ENCODE measurements at regions not wholly inside any gene's neighbourhood (a gene's known extent, or its start where the extent isn't known, plus 50 kb on each side); places are given as distances from the start of the nearest gene placed in this dataset.

GRCh38 chr2:8574196-8575037, 107.4 kb upstream of the ID2 start:
- no peak for DNase-seq

GRCh38 chr2:8575038-8575833, 106.6 kb upstream of the ID2 start:
- DNase-seq: no peak

DNA sequence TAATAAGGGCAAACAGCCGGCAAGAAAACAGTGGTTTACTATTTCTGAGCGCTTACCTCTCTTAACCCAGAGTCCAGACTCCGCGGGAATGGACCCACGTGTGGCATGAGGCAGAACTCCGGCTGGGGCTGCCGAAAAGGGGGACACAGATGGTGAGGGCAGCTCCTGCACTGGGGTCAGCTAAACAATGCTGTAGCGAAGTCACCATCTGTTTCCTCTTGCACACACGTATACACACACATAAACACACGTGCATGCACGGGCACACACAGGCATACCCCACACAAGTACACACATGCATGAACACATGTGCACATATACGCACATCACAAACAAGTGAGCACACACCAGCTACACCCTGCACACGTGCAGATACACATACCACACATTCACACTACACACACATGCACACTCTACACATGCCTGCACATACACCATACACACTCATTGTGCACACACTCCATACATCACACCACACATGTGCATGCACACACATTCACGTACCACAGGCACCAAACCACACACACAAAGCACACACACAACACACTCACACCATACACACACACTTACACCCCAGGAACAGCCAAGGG, 105.9 kb upstream of the ID2 start:
- DNase-seq: no peak

DNA sequence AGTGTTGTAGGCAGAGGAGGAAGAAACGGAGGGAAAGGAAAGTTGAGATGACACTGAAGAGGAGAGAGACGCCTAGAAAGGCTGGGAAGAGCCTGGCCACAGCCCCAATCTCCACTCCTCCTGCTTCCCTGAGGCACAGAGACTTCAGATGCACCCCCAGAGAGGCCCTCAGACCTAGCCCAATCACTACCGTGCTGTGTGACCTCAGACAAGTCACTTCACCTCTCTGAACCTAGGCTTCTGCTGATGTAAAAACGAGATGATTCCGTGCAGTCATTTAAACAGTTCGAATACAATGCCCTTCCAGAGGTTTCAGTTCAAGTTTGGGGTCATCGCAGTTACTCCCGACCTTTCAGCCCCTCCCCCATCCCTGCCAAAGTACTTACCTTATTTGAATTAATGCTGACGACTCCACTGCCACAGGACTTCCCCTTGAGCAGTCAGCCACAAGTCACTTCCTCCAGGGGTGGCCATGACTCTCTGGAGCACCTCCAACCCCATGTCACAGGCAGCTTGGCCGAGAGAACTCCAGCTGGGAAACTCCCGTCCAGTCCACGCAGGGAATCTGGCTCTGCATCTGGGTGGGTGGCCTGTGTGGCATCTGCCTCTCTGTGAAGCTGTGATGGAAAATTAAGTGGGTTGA, 105.2 kb upstream of the ID2 start:
- DNase-seq: no peak

GRCh38 chr2:8577573-8577972, 104.3 kb upstream of the ID2 start:
- DNase-seq: no peak

DNA sequence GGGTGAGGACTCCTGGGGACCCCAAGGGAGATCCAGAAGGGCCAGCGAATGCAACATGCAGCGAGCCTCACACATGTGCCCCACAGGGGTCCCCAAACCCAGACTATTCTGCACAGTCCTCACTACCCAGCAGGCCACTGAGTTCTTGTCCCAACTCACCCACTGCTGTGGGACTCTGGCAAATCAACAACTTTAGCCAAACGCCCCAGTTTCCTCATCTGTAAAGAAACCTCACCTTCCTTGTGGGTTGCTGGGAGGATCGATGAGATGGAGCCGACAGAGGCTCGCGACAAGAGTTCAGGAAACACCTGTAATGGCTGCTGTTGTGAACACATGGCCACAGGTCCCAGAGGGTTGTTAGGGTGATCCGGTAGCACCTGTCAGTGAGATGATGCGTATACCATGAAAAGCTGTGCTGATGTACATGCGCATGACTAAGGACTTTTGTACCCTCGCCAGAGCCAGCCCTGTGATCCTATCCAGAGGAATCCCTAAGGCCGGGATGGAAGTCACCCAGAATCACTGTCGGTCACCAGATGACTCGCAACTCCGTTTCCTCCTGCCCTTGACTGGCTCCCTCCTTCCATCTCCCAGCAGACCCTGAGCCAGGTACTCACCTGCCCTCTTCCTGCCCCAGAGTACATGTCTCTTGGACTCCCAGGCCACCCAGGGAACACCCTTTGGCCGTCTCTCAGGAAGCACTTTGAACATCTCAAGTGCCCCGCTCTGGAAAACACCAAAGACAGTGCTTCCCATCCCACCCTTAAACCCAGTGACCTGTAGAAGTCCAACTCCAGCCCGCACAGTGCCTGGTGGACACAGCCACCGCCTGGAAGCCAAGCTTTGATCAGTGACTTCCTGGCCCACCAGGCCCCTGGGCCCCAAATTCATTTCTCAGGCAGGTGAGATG, 103.3 kb upstream of the ID2 start:
- DNase-seq: no peak

DNA sequence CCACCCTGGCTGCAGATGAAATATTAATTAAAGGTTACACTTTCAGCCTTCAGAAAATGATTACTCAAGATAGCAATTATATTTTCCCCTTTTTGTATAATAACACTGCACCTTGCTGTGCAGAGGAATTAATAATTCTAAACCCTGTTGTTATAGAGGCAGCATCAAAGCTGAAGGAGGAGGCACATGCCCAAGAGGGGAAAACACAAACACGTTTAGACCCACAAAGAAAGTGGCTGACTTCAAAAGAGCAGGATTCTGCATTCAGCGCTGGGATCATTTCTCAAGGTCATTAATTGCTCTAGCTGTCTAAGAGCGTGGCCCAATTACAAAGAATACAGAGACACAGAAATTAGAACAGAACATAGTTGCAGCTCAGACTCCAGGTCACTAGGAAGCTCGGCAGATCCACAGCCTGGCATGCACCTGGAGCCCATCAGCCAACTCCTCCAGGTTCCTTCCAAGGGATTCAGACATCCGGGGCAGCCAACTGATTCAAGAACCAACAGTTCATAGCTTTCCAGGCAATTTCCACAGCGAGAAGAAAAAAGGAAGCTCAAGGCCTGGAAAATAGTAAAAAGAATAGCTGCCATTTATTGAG, 102.3 kb upstream of the ID2 start:
- DNase-seq: no peak

- no peak for DNase-seq
Observed at GRCh38 chr2:8580316-8581233, 101.3 kb upstream of the ID2 start.

DNA sequence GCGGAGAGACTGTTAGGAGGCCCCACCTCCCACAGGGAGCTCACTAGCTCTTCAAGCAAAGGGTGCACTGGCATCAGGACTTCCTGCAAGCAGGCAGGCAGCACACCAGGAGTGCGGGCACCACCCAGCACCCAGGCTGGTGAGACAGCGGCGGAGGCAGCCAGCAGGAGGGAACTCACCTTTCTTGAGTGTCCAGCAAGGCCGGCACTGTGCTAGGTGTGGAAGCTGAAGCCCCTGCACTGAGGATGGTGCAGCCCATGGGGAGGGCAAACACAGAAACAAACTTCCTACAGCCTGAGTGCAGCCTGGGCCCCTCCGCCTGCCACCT, 100.7 kb upstream of the ID2 start:
- no peak for DNase-seq

DNA sequence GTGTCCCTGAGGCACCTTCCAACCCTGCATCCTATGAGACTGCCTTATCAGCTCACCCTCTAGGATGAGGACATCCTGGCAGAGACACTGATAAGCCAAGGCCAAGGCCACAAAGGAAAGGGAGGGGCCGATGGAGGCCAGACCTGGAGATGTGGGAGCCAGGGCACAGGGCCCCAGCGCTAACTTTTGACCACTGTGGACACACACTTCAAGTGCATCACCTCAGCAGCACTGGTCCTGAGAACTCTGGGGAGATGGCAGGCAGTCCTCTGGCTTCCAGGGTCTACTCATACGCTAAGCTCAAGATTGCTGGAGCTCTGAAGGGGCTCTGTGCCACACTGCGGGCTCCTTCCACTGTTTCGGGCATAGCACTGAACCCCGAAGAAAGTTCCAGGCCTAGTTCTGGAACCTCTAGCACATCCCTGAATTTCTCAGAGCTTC, 100.2 kb upstream of the ID2 start:
- DNase-seq: no peak

GRCh38 chr2:8582191-8582590, 99.7 kb upstream of the ID2 start:
- no peak for DNase-seq

GRCh38 chr2:8582651-8583399, 99.0 kb upstream of the ID2 start:
- DNase-seq: no peak

DNA sequence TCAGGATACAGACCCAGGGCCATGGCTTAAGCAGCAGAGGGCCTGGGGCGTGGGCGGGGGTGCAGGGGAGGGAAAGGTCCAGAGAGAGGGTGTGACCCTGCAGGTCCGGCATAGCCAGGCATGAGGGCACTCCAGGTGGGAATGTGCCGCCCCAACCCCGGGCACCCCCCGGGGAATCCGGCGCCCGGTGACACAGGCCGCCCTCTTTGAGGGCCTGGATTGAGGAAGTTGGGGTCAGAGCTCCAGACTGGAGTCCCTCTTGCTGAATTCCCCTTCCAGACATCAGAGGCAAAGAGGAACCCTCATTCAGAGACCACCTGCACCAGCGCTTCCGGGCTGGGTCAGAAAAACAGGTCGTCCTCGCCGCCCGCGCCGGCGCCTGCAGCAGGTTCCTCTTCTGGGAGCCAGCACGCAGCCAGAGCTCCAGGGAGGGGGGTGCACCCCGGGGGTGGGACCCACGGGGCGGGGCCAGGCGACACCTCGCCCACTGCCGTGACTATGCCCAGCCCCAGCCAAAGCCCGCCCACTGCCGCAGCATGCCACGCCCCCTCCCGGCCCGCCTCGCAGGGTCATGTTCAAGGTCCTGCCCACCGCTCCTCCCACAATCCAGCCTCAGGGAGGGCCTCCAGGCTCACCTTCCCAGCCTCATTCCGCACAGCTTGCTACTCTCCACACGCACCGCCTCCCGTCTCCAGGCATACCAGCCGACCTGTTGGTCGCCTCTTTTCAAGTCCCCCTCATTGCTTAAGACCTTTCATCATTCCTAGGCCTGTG, 98.3 kb upstream of the ID2 start:
- DNase-seq: peak; percentile 93

DNA sequence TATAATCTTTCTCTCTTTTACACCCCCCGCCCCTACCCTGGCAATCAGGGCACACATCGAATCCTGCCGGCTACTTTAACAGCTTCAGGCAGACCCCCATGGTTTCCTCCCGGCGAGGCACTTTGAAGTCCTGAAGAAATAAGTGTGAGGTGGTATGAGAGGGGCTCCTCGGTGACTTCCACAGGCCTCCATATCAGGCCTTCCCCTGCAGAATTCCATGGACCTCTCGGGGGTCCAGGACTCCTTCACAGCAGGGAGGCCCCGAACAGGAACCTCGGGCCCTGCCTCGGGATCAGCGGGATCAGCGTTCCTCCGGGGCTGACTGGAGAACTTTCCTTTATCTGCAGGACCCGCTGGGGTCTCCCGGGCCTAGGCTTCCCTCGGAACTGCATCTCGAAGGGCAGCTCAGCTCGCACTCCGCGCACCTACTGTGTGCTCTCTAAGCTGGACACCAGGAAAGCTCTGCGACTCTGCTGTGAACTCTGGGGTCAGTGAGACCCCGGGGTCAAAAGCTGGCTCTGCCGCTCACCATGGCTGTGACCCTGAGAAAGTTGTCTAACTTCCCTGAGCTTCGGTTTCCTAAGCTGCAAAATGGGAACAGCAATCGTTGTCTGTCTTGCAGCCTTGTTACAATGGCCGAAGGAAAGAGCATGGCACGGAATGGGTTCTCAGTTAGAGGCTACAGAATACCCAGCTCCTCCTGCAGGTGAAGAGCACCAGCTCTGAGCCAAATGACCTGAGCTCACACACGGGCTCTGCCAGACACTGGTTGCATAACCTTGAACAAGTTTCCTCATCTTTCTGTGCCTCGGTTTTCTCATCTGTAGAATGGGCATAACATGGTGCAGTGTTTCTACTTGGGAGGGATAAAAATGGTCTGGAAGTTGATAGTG, 97.4 kb upstream of the ID2 start:
- no peak for DNase-seq

GRCh38 chr2:8586457-8587051, 95.3 kb upstream of the ID2 start:
- DNase-seq: no peak

DNA sequence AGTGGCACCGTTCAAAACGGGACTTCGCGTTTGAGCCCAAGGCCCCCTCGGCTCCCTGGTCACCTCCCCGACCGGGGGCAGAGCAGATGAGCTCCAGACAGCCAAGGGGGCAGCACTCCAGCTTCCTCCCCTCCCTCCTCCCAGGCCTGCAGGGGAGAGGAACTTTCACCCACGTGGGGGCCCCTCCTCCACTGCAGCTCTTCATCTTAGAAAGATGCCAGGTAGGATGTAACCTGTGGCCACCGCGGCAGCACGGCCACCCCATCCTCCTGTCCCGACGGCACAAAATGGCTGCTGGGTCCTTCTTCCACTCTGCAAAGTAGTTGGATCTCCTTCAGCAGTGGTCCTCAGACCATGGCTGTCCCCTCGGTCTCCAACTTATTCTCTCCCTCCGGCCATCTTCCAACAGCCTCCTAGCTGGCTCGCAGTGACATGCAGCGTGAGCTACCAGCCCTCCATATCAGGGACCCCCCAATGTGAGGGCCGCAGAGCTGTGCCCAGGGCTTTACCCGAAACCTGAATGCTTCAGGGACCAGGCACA, 94.5 kb upstream of the ID2 start:
- no peak for DNase-seq
